Fibroblast of the conjunctiva (primary cell): ENCODE measurements at regions not wholly inside any gene's neighbourhood (a gene's known extent, or its start where the extent isn't known, plus 50 kb on each side); places are given as distances from the start of the nearest gene placed in this dataset.
"Not testable (repeated sequence)": the region's sequence is repeated elsewhere in the genome, so short reads cannot be mapped to it uniquely, and the experiment has no call there.

Experiments
- DNase-seq: peaks from one replicate; pipeline ENCODE4 v3.0.0-alpha.2; 2010; ENCODE audit warnings: low read depth

DNA sequence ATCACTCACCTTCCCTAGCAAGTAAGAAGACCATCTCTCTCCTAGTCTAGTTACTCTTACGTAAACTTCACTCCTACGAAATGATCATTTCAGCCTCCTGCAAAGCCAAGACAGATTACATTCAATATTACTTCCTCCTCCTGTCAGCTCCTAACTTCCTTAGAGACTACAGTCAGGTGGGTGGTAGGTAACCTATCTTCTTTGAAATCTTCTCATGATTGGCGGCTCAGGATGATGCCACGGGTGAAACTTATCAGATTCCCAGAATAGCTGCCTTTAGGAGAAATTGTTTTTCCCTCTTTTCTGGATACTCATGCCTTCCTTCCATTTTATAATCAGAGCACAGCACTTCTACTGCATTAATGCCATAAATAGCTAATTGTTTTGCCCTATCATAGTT, 744.8 kb upstream of the HS3ST1 start:
- DNase-seq: no peak

DNA sequence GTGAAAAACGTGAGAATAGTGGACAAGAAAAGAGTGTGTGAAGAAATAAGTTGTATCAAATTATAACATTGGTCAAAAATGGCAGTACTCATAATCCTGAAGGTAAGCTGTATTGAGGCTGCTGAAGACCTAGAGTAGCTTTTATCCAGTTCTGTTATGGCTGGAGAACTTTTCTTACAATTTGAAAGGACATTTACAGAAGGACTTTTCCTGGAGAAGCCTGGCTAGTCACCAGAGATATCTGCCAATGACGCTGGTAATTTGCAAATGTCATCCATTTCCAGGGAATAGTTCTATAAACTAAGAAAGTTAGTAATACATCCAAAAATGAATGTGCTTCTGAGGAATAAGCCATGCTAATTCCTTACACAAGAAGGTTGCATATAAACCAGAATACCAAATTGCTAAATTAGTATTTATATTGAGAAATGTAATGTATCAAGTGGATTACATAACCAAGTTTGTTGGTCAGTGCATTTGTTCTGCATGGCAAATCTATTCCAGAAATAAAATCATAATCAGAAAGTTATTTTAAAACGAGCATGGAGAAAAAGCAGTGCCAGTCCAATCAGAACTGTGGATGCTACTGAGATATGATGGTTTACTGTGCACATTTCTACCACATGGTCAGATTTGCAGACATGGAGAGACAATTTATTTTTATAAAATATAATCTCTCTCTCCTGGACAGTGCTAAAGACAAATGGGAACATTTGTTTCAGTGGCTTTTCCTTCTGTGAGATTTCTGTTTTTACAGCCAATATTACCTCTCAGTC, 743.7 kb upstream of the HS3ST1 start:
- DNase-seq: no peak

DNA sequence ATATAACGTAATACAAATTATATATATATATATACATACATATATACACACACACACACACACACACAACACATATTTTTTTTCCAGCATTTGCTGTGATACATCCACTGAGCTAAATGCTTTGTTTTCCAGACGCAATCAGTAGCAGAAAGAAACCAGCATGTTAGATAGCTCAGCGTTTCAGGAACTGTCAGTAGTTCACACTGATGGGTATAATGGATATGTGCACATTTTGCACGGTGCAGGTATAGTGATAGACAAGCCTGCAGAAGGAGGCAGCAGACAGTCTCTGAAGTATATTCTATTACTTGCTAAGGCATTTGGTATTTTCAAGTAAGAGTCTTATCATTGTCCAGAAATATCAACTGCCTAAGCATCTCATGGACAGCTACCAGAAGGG, 741.6 kb upstream of the HS3ST1 start:
- DNase-seq: no peak

DNA sequence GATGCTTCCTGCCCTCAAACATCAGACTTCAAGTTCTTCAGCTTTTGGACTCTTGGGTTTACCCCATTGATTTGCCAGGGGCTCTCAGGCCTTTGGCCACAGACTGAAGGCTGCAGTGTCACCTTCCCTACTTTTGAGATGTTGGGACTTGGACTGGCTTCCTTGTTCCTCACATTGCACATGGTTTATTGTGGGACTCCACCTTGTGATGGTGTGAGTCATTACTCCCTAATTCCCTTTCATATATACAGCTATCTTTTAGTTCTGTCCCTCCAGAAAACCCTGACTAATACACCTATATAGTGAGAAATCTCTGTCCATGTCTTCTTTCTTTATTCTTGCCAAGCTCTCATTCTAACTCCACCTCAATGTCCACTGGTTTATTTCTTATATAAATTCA, 736.9 kb upstream of the HS3ST1 start:
- no peak for DNase-seq

DNA sequence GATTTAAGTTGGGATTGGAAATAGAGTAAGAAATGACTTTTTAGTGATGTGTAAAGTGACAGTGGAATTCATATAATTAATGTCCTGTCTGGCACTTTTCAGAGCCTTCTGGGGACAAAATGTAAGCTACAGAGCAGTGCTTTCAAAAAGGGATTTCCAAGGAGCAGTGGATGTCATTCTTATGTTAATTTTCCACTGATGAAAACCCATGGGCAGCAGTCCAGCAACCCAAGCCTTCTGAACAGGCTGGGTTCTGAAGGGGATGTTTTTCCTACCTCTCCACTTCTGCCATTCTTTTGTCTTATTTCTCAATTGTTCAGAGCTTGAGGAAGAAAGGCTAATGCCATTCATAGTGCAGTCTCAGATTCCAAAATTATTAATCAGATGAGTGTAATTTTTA, 717.6 kb upstream of the HS3ST1 start:
- DNase-seq: no peak

DNA sequence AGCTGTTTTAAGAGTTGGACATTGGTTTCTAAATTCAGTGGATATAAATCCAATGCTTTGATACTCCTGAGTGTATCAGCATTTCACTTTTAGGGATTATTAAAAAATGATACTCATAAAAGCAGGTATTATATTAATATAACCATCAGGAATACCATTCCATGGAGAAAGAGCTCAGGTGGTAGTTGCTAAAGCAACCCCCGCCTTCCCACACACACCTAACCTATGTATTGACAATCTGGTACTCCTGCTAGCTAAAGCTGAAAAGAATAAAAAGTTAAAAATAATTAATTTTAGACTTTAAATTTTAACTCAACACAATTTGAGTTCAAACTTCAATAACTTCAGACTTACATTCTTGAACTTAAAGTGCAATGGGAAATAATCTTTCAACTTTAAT, 717.1 kb upstream of the HS3ST1 start:
- no peak for DNase-seq

DNA sequence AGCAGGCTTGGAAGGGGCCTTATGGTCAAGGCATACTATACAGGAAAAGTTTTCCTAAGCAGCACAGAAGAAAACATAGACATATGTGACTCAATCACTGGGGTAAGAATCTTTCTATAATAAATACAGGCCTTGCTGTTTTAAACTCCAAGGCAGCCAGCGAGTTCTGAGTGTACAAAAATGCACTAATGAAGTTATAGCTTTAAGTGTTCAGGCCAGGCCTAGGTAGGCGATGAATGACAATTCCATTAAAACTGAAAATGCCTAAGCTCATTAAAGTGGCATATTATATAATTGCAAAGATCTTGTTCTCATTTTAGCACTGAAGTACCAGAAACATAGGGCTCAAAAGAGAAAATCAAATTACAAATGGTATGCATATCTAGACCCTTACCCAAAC, 716.4 kb upstream of the HS3ST1 start:
- DNase-seq: no peak

DNA sequence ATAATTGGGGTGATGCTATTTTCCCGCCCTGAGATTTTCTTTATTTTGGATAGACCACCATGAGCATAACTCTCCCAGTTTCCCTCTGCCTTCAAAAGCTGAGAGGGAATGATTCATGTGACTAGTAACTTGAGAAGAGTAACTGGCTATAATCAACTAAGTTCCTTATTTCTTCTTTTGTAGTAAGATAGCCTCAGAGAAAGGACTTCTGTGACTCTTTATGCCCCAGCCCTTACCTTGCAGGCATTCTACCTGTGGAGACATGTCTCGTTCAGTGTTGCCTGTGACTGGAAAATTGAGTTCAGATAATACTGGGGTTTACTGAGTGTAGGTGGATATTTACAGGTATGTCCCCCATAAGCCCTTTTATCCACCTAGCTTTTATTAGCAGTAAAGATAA, 715.4 kb upstream of the HS3ST1 start:
- no peak for DNase-seq

DNA sequence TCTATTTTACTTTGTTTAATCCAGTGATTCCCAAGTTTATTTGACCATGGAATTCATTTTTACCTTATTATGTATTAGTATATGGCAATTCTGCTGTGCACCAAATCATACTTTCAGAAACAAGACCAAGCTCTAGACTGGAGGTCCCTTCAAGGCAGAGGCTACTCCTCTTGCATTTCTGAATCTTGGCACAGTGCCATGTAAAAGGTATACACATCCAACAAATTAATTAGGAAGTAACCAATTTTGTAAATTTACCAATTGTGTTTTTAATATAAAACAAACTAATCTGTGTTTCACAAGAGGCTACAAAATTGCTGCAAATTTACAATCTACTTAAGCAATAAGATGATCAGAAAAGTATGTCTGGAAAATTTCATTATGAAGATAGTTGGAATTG, 712.2 kb upstream of the HS3ST1 start:
- DNase-seq: no peak

DNA sequence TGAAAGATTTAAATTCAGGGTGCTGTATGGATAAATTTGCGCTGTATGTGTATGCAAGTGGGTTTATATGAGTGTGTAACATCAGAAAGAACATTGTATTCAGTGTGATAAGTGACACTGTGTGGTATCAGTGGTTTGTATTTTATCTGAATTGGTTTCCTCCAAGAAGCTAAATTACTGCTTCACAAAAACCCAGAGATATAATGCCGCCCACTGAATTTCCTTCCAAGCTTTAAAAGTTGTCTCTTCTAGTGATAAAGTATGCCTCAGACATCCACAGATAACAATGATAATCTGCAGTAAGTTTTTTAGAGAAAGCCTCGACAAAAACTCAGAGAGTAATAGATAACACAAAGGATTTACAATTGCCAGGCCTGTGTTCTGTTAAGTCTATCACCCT, 710.6 kb upstream of the HS3ST1 start:
- DNase-seq: no peak

DNA sequence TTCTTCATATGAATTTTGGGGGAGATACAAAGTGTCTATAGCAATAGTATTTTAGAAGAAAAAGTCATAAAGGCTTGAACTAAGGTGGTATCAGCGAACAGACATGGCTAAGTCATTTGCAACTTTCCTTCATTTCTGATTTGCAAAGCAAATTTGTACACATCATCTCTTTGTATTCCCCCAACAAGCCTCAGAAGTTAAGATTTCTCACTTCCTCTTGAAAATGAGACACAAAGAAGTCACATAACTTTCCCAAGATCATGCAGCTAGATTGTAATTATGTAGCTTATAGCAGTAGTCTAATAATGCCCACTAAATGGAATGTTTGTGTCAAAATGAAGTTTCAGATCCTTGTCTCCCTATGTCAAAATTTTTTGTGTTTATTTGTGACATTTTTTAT, 709.8 kb upstream of the HS3ST1 start:
- no peak for DNase-seq

DNA sequence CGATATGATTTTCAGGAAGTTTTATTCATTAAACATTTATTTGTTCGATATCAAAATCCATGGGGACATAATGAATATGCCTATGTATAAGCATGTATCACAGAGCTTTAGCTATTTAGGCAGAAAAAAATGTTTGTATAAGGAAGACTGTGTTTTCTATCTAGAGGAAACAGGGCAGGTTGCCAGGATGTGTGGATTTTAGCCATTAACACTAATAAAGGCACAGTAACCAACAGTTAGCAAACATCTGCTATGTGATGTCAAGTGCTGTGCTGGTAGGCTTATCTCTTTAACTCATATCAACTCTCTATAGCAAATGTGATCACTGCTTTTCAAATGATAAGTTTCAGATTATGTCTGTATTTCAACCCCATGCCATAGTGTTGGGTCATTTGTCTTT, 708.9 kb upstream of the HS3ST1 start:
- no peak for DNase-seq

DNA sequence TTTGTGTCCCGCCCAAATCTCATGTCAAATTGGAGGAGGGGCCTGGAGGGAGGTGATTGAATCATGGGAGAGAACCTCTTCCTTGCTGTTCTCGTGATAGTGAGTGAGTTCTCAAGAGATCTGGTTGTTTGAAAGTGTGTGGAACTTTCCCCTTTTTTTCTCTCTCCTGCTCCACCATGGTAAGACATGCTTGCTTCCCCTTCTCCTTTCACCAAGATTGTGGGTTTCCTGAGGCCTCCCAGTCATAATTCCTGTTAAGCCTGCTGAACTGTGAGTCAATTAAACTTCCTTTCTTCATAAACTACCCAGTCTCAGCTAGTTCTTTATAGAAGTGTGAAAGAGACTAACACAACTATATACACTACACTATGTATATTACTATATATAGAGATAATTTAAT, 697.8 kb upstream of the HS3ST1 start:
- DNase-seq: no peak

DNA sequence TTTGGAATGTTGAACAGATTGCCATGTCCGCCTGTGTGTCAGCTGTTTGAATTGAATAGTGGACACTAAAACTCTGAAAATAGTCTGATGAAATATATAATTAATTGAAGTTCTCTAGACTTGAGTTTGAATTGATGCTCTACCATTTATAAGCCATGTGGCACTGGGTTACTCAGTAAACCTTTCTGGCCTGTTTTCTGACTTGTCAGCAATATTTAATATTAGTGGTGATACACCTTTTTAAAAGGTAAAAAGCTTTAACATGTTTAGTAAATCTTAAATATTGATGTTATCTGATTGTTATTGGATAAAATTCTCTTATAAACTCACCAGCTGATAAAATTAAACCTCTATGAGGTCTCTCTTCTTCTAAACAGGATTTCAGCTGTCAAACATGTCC, 695.4 kb upstream of the HS3ST1 start:
- DNase-seq: no peak

DNA sequence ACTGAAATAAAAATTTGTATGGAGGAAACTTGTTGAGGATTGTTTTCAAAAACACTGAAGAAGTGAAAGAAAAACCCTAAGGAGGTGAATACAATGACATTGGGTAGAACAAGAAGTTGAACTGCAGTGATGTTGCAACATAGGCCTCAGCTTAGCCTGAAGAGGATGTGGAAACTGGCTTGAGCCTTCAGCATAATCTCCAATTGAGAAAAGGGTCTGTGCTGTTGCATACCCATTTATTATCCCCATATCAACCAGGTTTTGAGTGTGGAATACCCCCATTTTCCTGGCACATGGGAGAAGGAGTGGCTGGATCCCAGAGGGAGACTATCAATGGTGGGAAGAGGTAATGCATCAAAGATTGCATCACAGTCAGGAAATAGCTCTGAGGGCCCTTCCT, 695.0 kb upstream of the HS3ST1 start:
- DNase-seq: no peak

DNA sequence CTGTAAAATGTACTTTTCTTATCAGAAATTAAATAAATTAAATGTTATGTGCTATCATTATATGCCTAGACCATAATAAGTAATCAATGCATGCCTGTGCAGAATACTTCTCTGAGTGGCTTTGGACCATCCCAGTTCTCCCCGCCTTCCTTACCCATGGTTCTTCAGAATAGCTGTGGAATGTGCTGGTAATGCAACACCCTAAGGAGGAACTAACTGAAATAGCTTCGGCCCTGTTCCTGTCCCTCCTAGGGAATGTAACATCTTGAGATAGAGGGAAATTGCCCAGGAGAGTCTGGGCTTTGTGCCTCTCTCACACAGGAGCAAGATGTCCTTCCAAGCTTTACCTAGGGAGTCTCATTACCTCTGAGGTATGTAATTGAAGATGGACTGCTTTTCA, 693.6 kb upstream of the HS3ST1 start:
- no peak for DNase-seq

DNA sequence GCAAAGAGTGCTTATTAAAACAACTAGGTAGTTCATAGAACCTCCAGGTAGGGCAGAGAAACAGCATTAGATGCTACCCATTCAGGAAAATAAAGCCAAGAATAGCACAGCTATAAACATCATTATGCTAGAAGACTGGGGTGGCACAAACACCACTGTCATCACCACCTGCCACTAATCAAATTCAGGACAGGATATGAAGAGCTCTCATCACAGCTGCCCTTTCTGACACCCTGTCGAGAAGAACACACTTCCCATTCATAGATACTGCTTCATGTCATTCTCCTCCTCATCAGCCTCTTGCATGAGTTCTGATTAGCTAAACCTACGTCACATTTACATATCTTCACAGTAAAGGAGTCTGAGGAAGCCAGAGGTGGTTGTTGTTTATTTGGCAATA, 692.3 kb upstream of the HS3ST1 start:
- DNase-seq: no peak

DNA sequence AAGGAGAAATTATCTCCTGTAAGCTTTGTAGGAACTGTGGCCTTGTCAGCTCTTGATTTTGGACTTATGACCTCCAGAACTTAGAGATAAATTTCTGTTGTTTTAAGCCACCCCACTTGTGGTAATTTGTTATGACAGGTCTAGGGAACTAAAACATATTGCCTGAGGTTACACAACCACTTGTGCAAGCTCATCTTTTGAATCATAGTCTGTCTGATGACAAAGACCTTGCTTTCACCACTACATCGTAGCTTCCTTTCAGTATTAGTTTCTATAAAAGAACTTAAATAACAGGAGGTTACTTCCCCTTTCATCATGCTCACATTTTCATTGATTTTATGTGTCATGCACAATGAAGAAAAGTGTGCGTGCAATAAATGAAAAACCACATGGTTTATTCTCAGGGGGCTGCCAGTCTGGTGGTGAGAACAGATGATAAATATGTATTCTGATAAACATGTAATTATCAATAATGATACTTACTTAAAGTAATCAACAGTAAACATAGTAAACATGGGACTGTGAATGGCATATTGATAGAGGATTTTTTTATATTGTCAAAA, 690.0 kb upstream of the HS3ST1 start:
- DNase-seq: no peak

DNA sequence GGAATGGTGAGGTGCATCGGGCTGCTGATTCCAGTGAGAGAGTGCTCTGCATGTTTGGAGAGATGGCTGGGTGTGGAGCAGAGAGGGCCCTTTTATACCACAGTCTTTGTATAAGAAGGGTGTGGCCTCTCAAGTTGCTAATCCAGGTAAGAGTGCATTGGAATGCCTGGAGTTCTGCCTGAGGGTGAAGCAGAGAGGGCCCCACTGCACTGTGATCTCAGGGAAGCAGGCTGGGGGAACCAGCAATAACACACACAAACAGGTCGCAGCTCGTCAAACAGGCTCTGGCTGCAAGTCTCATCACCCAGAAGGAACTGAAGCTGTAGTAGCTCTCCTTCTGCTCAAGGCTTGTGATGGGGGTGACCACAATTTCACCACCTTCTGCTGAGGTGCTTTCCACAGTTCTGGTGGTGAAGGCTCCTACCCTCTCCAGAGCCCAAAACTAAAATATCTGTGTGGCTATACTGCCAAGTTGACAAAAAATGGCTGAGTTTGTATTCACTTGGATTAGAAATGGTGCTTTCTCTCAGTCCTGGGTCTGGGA, 687.4 kb upstream of the HS3ST1 start:
- DNase-seq: no peak

DNA sequence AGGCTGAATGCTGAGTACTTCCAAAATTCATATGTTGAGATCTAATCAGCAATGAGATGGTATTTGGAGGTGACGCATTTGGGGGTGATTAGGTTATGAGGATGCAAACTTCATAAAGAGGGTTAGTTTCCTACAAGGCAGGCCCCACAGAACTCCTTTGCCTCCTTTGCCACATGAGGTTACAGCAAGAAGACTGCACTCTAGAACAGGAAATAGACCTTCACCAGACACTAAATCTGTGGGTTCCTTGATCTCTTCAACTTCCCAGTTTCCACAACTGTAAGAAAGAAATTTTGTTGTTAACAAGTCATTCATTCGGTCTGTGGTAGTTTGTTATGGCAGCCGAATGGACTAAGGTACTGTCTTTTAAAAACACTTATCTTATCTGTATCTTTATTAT, 681.9 kb upstream of the HS3ST1 start:
- DNase-seq: no peak

DNA sequence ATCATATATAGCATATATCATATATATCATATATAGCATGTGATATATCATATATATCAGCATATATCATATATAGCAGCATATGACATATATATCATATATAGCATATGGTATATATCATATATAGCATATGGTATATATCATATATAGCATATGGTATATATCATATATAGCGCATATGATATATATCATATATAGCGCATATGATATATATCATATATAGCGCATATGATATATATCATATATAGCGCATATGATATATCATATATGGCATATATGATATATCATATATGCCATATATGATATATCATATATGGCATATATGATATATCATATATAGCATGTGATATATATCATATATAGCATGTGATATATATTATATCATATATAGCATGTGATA, 680.4 kb upstream of the HS3ST1 start:
- not testable (repeated sequence) for DNase-seq

DNA sequence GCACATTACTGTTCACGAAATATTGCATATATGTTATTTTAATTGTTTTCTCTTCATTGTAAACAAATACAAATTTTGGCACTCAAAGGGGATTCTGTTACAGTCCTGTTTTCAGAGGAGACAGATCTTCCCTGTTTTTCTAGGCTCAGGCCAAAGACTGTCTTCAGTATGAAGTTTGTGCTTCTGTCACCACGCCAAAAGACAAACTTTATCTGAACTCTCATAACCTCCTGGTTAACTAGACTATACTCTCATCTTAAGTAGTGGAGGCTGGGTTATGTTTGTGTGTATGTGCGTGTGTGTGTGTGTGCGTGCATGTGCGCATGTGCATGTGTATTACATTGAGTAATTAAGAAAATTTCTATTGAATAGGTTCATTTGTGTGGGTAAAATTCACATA, 676.8 kb upstream of the HS3ST1 start:
- DNase-seq: no peak

DNA sequence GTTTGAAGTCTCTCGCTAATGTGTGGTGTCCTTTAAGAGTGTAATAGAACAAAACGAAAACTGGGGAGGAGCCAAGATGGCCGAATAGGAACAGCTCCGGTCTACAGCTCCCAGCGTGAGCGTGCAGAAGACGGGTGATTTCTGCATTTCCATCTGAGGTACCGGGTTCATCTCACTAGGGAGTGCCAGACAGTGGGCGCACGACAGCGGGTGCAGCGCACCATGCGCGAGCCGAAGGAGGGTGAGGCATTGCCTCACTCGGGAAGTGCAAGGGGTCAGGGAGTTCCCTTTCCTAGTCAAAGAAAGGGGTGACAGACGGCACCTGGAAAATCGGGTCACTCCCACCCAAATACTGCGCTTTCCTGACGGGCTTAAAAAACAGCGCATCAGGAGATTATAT, 661.2 kb upstream of the HS3ST1 start:
- DNase-seq: not testable (repeated sequence)

DNA sequence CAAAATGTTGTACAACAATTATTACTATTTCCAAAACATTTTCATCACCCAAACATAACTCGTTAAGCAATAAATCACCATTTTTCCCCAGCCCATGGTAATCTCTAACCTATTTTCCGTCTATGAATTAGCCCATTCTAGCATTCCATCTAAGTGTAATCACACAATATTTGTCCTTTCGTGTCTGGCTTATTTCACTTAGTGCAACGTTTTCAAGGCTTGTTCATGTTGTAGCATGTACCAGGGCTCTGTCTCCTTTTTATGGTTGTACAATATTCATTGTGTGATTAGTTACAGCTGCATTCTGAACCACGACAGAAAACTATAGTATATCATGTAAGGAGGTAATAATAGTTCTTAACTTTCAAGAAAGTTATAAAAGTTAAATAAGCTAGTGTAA, 656.0 kb upstream of the HS3ST1 start:
- DNase-seq: no peak
